Fibroblast of lung (primary cell): ENCODE measurements at regions not wholly inside any gene's neighbourhood (a gene's known extent, or its start where the extent isn't known, plus 50 kb on each side); places are given as distances from the start of the nearest gene placed in this dataset.

ENCODE experiments used
- CTCF ChIP-seq, 2 donors: IDR thresholded peaks in 1 of 2; conservative IDR thresholded peaks in 1 of 2; 1 replicate in 1 of 2; 2 replicates in 1 of 2; pipeline ENCODE4 v1.5.1; 2011 to 2012; ENCODE audit warnings: low read length in 2 of 2, control low read depth in 1 of 2, inconsistent platforms in 1 of 2, low read depth in 1 of 2, mild to moderate bottlenecking in 1 of 2
- EZH2 ChIP-seq: IDR thresholded peaks from 2 replicates; pipeline ENCODE4 v1.5.1; 2012; ENCODE audit warnings: low read length, control low read depth, mild to moderate bottlenecking; ENCODE audit errors: missing control alignments

DNA sequence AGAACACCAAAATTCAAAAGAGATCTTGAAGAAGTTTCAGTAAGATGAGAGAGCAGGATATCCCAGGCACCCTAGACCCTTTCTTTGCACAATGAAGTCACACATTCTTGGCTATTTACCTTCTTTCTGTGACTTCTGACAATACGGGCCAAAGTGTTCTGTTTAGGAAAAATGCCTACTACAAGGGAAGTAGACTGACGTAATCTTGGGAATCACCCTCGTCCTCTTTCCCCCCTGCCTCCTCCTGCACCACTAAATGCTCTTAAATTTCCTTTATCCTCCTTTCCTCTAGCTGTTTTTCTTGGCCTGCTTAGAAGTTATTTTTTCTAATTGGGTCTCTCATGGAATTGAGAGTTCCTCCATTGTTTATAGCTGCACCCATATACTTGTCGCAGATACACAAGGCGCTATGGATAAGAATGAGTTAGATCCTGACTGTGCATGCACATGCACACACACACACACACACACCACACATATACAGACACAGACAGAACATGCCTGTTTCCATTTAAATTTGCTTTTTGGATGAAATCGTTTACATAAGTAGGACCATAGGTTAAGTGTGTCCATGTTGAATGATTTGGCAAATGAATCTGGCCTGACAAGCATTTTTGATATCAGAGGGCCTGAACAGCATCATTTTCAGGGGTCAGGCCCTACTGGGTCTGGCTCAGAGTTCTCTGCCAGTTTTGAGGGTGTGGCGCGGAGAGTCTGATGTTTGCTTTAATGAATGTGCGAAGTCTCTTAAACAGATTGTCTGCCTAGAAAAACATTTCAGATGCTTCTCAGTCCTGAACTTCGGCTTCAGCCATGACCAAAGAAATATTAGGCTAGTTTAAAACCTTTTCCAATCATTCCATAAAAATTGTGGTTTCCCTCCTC, 131.9 kb upstream of the NT5C1B start:
- TF ChIP-seq CTCF (conservative IDR thresholded peaks at IDR 0.05 in 1 of 2, IDR thresholded peaks at IDR 0.05 in 1 of 2; ENCODE audit: low read depth in 1 of 2, low read length in 2 of 2) (no peak), EZH2 (no peak)
